GM23338 (cell line): ENCODE measurements at regions not wholly inside any gene's neighbourhood (a gene's known extent, or its start where the extent isn't known, plus 50 kb on each side); places are given as distances from the start of the nearest gene placed in this dataset.

Experiments
- ETS1 ChIP-seq: IDR thresholded peaks from 2 replicates; pipeline ENCODE4 v1.6.1; 2016; ENCODE audit warnings: antibody characterized with exemption
- EZH2 ChIP-seq: fragments of 200-600 bp; sonication (generic); IDR thresholded peaks from one replicate; pipeline ENCODE4 v1.8.0; 2017; ENCODE audit warnings: antibody characterized with exemption, mild to moderate bottlenecking, low read depth; ENCODE audit not compliant: unreplicated experiment
- EZH2phosphoT487 ChIP-seq: fragments of 200-600 bp; sonication (generic); IDR thresholded peaks from one replicate; pipeline ENCODE4 v1.8.1; 2018; ENCODE audit warnings: antibody characterized with exemption; ENCODE audit not compliant: unreplicated experiment
- POLR2AphosphoS5 ChIP-seq: IDR thresholded peaks from 2 replicates; pipeline ENCODE4 v1.6.1; 2016; ENCODE audit warnings: antibody characterized with exemption, low read depth
- ZNF114 ChIP-seq: fragments of 250-450 bp; sonication (Bioruptor Pico); IDR thresholded peaks from 2 replicates; pipeline ENCODE4 v1.5.0; 2020; ENCODE audit warnings: mild to moderate bottlenecking, moderate library complexity
- ZNF331 ChIP-seq: fragments of 250-450 bp; sonication (Bioruptor Pico); IDR thresholded peaks from 2 replicates; pipeline ENCODE4 v1.5.0; 2020; ENCODE audit warnings: low read depth, mild to moderate bottlenecking, moderate library complexity
- TF ChIP-seq, protein P1 (sequence below), 2 experiments: fragments of 200-600 bp in 1 of 2; sonication (generic) in 1 of 2; conservative IDR thresholded peaks; 2 replicates each; pipeline versions ENCODE4 v1.5.1 to v1.6.1; 2016 to 2017; ENCODE audit warnings: antibody characterized with exemption in 2 of 2, low read depth in 2 of 2, mild to moderate bottlenecking in 2 of 2, moderate library complexity in 1 of 2
- TF ChIP-seq, protein P2 (sequence below): IDR thresholded peaks from one replicate; pipeline ENCODE4 v1.6.1; 2018; ENCODE audit warnings: antibody characterized with exemption; ENCODE audit not compliant: unreplicated experiment
- TF ChIP-seq, protein P3 (sequence below): fragments of 250-450 bp; sonication (Bioruptor Pico); IDR thresholded peaks from 2 replicates; pipeline ENCODE4 v1.5.0; 2020; ENCODE audit warnings: mild to moderate bottlenecking, moderate library complexity

- TF ChIP-seq, protein P1, sequence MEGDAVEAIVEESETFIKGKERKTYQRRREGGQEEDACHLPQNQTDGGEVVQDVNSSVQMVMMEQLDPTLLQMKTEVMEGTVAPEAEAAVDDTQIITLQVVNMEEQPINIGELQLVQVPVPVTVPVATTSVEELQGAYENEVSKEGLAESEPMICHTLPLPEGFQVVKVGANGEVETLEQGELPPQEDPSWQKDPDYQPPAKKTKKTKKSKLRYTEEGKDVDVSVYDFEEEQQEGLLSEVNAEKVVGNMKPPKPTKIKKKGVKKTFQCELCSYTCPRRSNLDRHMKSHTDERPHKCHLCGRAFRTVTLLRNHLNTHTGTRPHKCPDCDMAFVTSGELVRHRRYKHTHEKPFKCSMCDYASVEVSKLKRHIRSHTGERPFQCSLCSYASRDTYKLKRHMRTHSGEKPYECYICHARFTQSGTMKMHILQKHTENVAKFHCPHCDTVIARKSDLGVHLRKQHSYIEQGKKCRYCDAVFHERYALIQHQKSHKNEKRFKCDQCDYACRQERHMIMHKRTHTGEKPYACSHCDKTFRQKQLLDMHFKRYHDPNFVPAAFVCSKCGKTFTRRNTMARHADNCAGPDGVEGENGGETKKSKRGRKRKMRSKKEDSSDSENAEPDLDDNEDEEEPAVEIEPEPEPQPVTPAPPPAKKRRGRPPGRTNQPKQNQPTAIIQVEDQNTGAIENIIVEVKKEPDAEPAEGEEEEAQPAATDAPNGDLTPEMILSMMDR (conservative IDR thresholded peaks at IDR 0.05; ENCODE audit: low read depth in 2 of 2), result no peak
- TF ChIP-seq ETS1, result no peak
- TF ChIP-seq ZNF331 (CRISPR knock-in tag), result no peak
- TF ChIP-seq POLR2AphosphoS5, result no peak
- no peak for TF ChIP-seq EZH2phosphoT487
- TF ChIP-seq, protein P2, sequence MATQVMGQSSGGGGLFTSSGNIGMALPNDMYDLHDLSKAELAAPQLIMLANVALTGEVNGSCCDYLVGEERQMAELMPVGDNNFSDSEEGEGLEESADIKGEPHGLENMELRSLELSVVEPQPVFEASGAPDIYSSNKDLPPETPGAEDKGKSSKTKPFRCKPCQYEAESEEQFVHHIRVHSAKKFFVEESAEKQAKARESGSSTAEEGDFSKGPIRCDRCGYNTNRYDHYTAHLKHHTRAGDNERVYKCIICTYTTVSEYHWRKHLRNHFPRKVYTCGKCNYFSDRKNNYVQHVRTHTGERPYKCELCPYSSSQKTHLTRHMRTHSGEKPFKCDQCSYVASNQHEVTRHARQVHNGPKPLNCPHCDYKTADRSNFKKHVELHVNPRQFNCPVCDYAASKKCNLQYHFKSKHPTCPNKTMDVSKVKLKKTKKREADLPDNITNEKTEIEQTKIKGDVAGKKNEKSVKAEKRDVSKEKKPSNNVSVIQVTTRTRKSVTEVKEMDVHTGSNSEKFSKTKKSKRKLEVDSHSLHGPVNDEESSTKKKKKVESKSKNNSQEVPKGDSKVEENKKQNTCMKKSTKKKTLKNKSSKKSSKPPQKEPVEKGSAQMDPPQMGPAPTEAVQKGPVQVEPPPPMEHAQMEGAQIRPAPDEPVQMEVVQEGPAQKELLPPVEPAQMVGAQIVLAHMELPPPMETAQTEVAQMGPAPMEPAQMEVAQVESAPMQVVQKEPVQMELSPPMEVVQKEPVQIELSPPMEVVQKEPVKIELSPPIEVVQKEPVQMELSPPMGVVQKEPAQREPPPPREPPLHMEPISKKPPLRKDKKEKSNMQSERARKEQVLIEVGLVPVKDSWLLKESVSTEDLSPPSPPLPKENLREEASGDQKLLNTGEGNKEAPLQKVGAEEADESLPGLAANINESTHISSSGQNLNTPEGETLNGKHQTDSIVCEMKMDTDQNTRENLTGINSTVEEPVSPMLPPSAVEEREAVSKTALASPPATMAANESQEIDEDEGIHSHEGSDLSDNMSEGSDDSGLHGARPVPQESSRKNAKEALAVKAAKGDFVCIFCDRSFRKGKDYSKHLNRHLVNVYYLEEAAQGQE, result no peak
- no peak for TF ChIP-seq EZH2
- TF ChIP-seq, protein P3, sequence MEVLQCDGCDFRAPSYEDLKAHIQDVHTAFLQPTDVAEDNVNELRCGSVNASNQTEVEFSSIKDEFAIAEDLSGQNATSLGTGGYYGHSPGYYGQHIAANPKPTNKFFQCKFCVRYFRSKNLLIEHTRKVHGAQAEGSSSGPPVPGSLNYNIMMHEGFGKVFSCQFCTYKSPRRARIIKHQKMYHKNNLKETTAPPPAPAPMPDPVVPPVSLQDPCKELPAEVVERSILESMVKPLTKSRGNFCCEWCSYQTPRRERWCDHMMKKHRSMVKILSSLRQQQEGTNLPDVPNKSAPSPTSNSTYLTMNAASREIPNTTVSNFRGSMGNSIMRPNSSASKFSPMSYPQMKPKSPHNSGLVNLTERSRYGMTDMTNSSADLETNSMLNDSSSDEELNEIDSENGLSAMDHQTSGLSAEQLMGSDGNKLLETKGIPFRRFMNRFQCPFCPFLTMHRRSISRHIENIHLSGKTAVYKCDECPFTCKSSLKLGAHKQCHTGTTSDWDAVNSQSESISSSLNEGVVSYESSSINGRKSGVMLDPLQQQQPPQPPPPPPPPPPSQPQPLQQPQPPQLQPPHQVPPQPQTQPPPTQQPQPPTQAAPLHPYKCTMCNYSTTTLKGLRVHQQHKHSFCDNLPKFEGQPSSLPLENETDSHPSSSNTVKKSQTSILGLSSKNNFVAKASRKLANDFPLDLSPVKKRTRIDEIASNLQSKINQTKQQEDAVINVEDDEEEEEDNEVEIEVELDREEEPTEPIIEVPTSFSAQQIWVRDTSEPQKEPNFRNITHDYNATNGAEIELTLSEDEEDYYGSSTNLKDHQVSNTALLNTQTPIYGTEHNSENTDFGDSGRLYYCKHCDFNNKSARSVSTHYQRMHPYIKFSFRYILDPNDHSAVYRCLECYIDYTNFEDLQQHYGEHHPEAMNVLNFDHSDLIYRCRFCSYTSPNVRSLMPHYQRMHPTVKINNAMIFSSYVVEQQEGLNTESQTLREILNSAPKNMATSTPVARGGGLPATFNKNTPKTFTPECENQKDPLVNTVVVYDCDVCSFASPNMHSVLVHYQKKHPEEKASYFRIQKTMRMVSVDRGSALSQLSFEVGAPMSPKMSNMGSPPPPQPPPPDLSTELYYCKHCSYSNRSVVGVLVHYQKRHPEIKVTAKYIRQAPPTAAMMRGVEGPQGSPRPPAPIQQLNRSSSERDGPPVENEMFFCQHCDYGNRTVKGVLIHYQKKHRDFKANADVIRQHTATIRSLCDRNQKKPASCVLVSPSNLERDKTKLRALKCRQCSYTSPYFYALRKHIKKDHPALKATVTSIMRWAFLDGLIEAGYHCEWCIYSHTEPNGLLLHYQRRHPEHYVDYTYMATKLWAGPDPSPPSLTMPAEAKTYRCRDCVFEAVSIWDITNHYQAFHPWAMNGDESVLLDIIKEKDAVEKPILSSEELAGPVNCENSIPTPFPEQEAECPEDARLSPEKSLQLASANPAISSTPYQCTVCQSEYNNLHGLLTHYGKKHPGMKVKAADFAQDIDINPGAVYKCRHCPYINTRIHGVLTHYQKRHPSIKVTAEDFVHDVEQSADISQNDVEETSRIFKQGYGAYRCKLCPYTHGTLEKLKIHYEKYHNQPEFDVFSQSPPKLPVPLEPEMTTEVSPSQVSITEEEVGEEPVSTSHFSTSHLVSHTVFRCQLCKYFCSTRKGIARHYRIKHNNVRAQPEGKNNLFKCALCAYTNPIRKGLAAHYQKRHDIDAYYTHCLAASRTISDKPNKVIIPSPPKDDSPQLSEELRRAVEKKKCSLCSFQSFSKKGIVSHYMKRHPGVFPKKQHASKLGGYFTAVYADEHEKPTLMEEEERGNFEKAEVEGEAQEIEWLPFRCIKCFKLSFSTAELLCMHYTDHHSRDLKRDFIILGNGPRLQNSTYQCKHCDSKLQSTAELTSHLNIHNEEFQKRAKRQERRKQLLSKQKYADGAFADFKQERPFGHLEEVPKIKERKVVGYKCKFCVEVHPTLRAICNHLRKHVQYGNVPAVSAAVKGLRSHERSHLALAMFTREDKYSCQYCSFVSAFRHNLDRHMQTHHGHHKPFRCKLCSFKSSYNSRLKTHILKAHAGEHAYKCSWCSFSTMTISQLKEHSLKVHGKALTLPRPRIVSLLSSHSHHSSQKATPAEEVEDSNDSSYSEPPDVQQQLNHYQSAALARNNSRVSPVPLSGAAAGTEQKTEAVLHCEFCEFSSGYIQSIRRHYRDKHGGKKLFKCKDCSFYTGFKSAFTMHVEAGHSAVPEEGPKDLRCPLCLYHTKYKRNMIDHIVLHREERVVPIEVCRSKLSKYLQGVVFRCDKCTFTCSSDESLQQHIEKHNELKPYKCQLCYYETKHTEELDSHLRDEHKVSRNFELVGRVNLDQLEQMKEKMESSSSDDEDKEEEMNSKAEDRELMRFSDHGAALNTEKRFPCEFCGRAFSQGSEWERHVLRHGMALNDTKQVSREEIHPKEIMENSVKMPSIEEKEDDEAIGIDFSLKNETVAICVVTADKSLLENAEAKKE (CRISPR knock-in tag), result no peak
- TF ChIP-seq ZNF114 (CRISPR knock-in tag), result no peak
Measured at GRCh38 chr6:168130697-168131371, 51.8 kb upstream of the FRMD1 start.
